ENCODE measurements at regions not wholly inside any gene's neighbourhood (a gene's known extent, or its start where the extent isn't known, plus 50 kb on each side); places are given as distances from the start of the nearest gene placed in this dataset.
"Not testable (repeated sequence)": the region's sequence is repeated elsewhere in the genome, so short reads cannot be mapped to it uniquely, and the experiment has no call there.

GRCh38 chr5:167425161-167425560, 866.3 kb upstream of the WWC1 start:
- TF ChIP-seq, protein P1, sequence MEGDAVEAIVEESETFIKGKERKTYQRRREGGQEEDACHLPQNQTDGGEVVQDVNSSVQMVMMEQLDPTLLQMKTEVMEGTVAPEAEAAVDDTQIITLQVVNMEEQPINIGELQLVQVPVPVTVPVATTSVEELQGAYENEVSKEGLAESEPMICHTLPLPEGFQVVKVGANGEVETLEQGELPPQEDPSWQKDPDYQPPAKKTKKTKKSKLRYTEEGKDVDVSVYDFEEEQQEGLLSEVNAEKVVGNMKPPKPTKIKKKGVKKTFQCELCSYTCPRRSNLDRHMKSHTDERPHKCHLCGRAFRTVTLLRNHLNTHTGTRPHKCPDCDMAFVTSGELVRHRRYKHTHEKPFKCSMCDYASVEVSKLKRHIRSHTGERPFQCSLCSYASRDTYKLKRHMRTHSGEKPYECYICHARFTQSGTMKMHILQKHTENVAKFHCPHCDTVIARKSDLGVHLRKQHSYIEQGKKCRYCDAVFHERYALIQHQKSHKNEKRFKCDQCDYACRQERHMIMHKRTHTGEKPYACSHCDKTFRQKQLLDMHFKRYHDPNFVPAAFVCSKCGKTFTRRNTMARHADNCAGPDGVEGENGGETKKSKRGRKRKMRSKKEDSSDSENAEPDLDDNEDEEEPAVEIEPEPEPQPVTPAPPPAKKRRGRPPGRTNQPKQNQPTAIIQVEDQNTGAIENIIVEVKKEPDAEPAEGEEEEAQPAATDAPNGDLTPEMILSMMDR (IDR thresholded peaks at IDR 0.05; ENCODE audit: low read depth, low read length, missing control alignments): no peak
- no peak for DNase-seq (ENCODE audit: low read depth)
- no peak overlapping the region for H3K4me3 ChIP-seq (ENCODE audit: low read depth, low read length)

- TF ChIP-seq, protein P1 (IDR thresholded peaks at IDR 0.05; ENCODE audit: low read depth, low read length, missing control alignments): no peak
- no peak for DNase-seq (ENCODE audit: low read depth)
- H3K4me3 ChIP-seq (ENCODE audit: low read depth, low read length): no peak overlapping the region
These were observed 864.9 kb upstream of the WWC1 start for GRCh38 chr5:167426501-167426900.

DNA sequence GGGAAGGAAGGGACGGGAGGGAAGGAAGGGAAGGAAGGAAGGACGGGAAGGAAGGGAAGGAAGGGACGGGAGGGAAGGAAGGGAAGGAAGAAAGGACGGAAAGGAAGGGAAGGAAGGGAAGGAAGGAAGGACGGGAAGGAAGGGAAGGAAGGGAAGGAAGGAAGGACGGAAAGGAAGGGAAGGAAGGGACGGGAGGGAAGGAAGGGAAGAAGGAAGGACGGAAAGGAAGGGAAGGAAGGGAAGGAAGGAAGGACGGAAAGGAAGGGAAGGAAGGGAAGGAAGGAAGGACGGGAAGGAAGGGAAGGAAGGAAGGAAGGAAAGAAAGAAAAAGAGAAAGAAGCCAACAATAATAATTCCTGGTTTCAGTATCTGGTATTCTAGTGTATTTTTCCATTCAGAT, 863.8 kb upstream of the WWC1 start:
- DNase-seq (ENCODE audit: low read depth): not testable (repeated sequence)

DNA sequence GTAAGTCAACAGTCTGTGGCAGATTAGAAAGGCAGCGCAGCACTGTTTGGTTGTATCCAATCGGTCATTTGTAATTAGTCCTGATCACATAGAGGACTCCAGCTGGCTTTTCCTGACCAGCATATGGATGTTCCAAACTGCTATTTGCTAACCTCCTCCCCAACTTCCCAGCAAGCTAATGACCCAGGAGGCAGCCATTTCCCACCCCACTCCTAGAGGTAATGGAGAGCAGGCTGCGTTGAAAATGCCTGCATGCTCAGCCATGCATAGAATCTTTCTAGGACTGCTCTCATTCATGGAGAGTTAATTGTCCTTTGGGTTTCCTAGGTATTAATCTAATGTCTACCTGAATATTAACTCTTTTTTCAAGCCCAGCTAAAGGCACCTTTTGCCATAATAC, 850.6 kb upstream of the WWC1 start:
- TF ChIP-seq, protein P1 (IDR thresholded peaks at IDR 0.05; ENCODE audit: low read depth, low read length, missing control alignments): no peak
- H3K4me3 ChIP-seq (ENCODE audit: low read depth, low read length): no peak overlapping the region
- no peak for DNase-seq (ENCODE audit: low read depth)

More for the DNA sequence above, 863.8 kb upstream of the WWC1 start:
- H3K4me3 ChIP-seq (ENCODE audit: low read depth, low read length): not testable (repeated sequence)

DNA sequence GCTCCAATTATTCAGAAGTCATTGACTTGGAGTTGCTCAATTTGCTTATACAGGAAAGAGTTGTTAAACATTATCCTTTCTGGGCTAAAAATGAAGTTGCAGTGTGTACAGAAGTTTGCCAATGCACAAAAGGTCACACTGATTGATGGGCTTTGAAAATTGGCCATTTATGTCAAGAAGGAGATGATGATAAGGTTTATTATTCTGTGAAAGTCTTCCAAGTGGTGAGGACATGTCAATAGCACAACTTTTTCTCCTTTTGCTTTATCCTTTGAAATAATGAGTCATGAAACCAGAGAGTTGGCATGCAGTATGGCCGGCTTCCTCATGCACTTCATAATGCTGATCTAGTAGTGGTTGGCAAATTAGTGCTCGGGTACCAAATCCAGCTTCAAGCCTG, 848.5 kb upstream of the WWC1 start:
- no peak for DNase-seq (ENCODE audit: low read depth)

GRCh38 chr5:167447466-167448375, 843.7 kb upstream of the WWC1 start:
- TF ChIP-seq, protein P1 (IDR thresholded peaks at IDR 0.05; ENCODE audit: low read depth, low read length, missing control alignments): no peak
- no peak overlapping the region for H3K4me3 ChIP-seq (ENCODE audit: low read depth, low read length)
- no peak for DNase-seq (ENCODE audit: low read depth)

More for the DNA sequence above, 848.5 kb upstream of the WWC1 start:
- TF ChIP-seq, protein P1 (IDR thresholded peaks at IDR 0.05; ENCODE audit: low read depth, low read length, missing control alignments): no peak
- H3K4me3 ChIP-seq (ENCODE audit: low read depth, low read length): no peak overlapping the region

DNA sequence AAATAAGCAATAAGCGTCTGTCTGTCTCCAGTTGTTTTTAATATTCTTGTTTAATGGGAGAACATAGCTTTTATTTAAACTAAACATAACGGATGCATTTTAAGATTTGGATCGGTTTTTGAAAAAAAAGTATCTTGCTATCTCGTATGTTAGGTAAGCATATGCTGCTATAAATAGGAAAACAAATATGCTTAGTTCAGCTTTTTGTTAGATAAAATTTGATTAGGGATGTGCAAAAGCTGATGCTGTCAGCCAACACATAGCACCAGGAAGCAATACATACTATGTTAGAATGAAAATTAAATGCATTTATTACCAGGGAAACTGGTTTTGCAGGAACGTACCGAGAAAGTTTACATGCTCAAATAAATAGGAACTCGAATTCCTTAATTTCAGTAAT, 843.1 kb upstream of the WWC1 start:
- TF ChIP-seq, protein P1 (IDR thresholded peaks at IDR 0.05; ENCODE audit: low read depth, low read length, missing control alignments): no peak
- no peak overlapping the region for H3K4me3 ChIP-seq (ENCODE audit: low read depth, low read length)
- no peak for DNase-seq (ENCODE audit: low read depth)

All from GM12864 (cell line).